Neural crest cell (in vitro differentiated cells): ENCODE measurements at regions not wholly inside any gene's neighbourhood (a gene's known extent, or its start where the extent isn't known, plus 50 kb on each side); places are given as distances from the start of the nearest gene placed in this dataset.

Experiments used
- DNase-seq: peaks from one replicate; pipeline ENCODE4 v3.0.0; 2021; ENCODE audit warnings: low read depth, mixed read lengths, low spot score
- H3K27ac Mint-ChIP-seq: one replicate; pipeline ENCODE4 v1.8.0; 2021; ENCODE audit warnings: mild to moderate bottlenecking, mixed read lengths; ENCODE audit not compliant: unreplicated experiment
- H3K27me3 Mint-ChIP-seq: 2 replicates; pipeline ENCODE4 v1.8.0; 2021; ENCODE audit warnings: low read depth, mild to moderate bottlenecking, mixed read lengths
- H3K36me3 Mint-ChIP-seq: 2 replicates; pipeline ENCODE4 v1.8.0; 2021; ENCODE audit warnings: low read depth, mild to moderate bottlenecking, mixed read lengths
- H3K4me1 Mint-ChIP-seq: 2 replicates; pipeline ENCODE4 v1.8.0; 2021; ENCODE audit warnings: mixed read lengths
- H3K4me3 Mint-ChIP-seq: one replicate; pipeline ENCODE4 v1.8.0; 2021; ENCODE audit warnings: mild to moderate bottlenecking, mixed read lengths
- H3K9me3 Mint-ChIP-seq: 2 replicates; pipeline ENCODE4 v1.8.0; 2021; ENCODE audit warnings: mixed read lengths
- TF ChIP-seq, protein P1 (sequence below): fragments of 200-600 bp; sonication (generic); conservative IDR thresholded peaks from 2 replicates; pipeline ENCODE4 v1.5.0; 2021; ENCODE audit warnings: antibody characterized with exemption, mild to moderate bottlenecking

- no peak for DNase-seq
- TF ChIP-seq, protein P1, sequence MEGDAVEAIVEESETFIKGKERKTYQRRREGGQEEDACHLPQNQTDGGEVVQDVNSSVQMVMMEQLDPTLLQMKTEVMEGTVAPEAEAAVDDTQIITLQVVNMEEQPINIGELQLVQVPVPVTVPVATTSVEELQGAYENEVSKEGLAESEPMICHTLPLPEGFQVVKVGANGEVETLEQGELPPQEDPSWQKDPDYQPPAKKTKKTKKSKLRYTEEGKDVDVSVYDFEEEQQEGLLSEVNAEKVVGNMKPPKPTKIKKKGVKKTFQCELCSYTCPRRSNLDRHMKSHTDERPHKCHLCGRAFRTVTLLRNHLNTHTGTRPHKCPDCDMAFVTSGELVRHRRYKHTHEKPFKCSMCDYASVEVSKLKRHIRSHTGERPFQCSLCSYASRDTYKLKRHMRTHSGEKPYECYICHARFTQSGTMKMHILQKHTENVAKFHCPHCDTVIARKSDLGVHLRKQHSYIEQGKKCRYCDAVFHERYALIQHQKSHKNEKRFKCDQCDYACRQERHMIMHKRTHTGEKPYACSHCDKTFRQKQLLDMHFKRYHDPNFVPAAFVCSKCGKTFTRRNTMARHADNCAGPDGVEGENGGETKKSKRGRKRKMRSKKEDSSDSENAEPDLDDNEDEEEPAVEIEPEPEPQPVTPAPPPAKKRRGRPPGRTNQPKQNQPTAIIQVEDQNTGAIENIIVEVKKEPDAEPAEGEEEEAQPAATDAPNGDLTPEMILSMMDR, result no peak
These were observed 275.4 kb downstream of the ZEB1 start for GRCh38 chr10:31594347-31594873.

GRCh38 chr10:31593124-31593523 lies 274.1 kb downstream of the ZEB1 start:
- no peaks in the 10 kb centered on the region for H3K4me1 Mint-ChIP-seq
- TF ChIP-seq, protein P1, result no peak
- no peak for DNase-seq
- H3K27me3 Mint-ChIP-seq, result no peaks in the 10 kb centered on the region
- no peak overlapping the region for H3K4me3 Mint-ChIP-seq
- H3K9me3 Mint-ChIP-seq, result peaks cover 10% of the 10 kb centered on the region
- no peak overlapping the region for H3K27ac Mint-ChIP-seq
- H3K36me3 Mint-ChIP-seq, result peaks cover 6% of the 10 kb centered on the region

More at GRCh38 chr10:31594347-31594873, 275.4 kb downstream of the ZEB1 start:
- peaks cover 6% of the 10 kb centered on the region for H3K36me3 Mint-ChIP-seq
- no peaks in the 10 kb centered on the region for H3K4me1 Mint-ChIP-seq
- no peak overlapping the region for H3K27ac Mint-ChIP-seq
- H3K4me3 Mint-ChIP-seq, result no peak overlapping the region
- H3K27me3 Mint-ChIP-seq, result no peaks in the 10 kb centered on the region
- H3K9me3 Mint-ChIP-seq, result peaks cover 10% of the 10 kb centered on the region

GRCh38 chr10:31591569-31591968 lies 272.6 kb downstream of the ZEB1 start:
- H3K36me3 Mint-ChIP-seq, result peaks cover 6% of the 10 kb centered on the region
- H3K9me3 Mint-ChIP-seq, result peaks cover 12% of the 10 kb centered on the region
- no peaks in the 10 kb centered on the region for H3K4me1 Mint-ChIP-seq
- no peaks in the 10 kb centered on the region for H3K27me3 Mint-ChIP-seq
- TF ChIP-seq, protein P1, result no peak
- no peak overlapping the region for H3K27ac Mint-ChIP-seq
- no peak overlapping the region for H3K4me3 Mint-ChIP-seq
- DNase-seq, result no peak

- Mint-ChIP-seq H3K4me3 (no peak overlapping the region), H3K27me3 (no peaks in the 10 kb centered on the region), H3K36me3 (peaks cover 6% of the 10 kb centered on the region), H3K4me1 (peaks cover under 1% of the 10 kb centered on the region), H3K27ac (no peak overlapping the region), H3K9me3 (peaks cover 14% of the 10 kb centered on the region)
- no peak for DNase-seq
- TF ChIP-seq, protein P1, result no peak
These were observed 271.2 kb downstream of the ZEB1 start for GRCh38 chr10:31590023-31590800.

- no peak for DNase-seq
- no peaks in the 10 kb centered on the region for H3K27me3 Mint-ChIP-seq
- H3K4me1 Mint-ChIP-seq, result peaks cover 12% of the 10 kb centered on the region
- no peak overlapping the region for H3K27ac Mint-ChIP-seq
- no peak overlapping the region for H3K4me3 Mint-ChIP-seq
- TF ChIP-seq, protein P1, result no peak
- H3K9me3 Mint-ChIP-seq, result peaks cover 13% of the 10 kb centered on the region
- peaks cover 6% of the 10 kb centered on the region for H3K36me3 Mint-ChIP-seq
These were observed 268.7 kb downstream of the ZEB1 start for GRCh38 chr10:31587691-31588090.
